ENCODE measurements at regions not wholly inside any gene's neighbourhood (a gene's known extent, or its start where the extent isn't known, plus 50 kb on each side); places are given as distances from the start of the nearest gene placed in this dataset.

DNA sequence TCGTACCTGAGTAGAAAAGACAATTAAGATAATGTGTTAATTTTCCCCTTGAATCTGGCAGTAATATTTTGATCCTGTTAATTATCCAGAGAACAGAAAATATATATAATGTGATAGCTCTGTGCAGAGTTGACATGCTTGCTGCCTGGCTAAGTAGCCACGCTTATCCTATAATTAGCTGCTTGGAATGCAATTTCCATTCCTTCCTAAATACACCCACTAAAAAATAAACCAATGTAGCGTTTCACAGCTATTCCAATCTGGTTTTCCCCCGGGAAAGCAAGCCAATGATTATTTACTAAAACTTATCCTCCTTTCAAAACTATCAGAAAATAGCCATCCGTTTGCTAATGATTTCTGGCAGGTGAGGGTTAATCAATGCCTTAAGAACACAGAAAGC, 134.5 kb upstream of the IRX5 start:
- H3K9me3 ChIP-seq = no peaks in the 10 kb centered on the region
- no peaks in the 10 kb centered on the region for H3K27me3 ChIP-seq (ENCODE audit: insufficient read depth in 3 of 3, low read length in 2 of 3)
- WGBS, 3 donors = 58 to 67% (median 66%) methylated on average over 5 of the region's 5 CpGs
- ATAC-seq = no peak
- TF ChIP-seq, protein P1, sequence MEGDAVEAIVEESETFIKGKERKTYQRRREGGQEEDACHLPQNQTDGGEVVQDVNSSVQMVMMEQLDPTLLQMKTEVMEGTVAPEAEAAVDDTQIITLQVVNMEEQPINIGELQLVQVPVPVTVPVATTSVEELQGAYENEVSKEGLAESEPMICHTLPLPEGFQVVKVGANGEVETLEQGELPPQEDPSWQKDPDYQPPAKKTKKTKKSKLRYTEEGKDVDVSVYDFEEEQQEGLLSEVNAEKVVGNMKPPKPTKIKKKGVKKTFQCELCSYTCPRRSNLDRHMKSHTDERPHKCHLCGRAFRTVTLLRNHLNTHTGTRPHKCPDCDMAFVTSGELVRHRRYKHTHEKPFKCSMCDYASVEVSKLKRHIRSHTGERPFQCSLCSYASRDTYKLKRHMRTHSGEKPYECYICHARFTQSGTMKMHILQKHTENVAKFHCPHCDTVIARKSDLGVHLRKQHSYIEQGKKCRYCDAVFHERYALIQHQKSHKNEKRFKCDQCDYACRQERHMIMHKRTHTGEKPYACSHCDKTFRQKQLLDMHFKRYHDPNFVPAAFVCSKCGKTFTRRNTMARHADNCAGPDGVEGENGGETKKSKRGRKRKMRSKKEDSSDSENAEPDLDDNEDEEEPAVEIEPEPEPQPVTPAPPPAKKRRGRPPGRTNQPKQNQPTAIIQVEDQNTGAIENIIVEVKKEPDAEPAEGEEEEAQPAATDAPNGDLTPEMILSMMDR (IDR thresholded peaks at IDR 0.05) = no peak
- no peak overlapping the region for H3K27ac ChIP-seq
- no peaks in the 10 kb centered on the region for H3K36me3 ChIP-seq (ENCODE audit: insufficient read depth in 1 of 2, low read depth in 1 of 2)
- no peaks in the 10 kb centered on the region for H3K4me1 ChIP-seq
- DNase-seq = no peak
- intact Hi-C loops (cut with DNase I) = no loop called here
- H3K4me3 ChIP-seq = no peak overlapping the region

DNA sequence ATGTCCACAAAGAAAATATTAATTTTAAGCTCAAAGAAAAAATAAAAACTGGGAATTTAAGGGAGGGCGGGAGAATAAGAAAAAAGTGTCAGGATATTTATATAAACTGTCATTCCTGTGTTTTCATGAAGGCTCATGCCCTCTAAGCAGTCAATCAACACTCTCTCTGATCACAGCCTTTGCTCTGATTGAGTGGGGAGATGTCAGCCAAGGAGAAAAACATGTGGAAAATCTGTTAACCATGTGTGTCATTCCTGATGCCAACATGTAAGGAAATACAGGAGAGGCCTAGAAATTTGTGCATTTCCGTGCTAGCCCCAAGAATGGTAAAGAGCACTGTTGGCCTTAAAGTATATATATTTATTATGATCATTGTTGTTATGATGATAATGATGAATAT, 137.9 kb upstream of the IRX5 start:
- 63 to 72% (median 69%) methylated on average over 2 of the region's 2 CpGs for WGBS, 3 donors
- DNase-seq (no peak), ATAC-seq (no peak)
- TF ChIP-seq, protein P1 (IDR thresholded peaks at IDR 0.05) = no peak
- H3K4me1 ChIP-seq = no peaks in the 10 kb centered on the region
- H3K27ac ChIP-seq = no peak overlapping the region
- H3K4me3 ChIP-seq = no peak overlapping the region
- H3K9me3 ChIP-seq = peaks cover under 1% of the 10 kb centered on the region
- intact Hi-C loops (cut with DNase I) = no loop called here
- H3K27me3 ChIP-seq (ENCODE audit: insufficient read depth in 3 of 3, low read length in 2 of 3) = no peaks in the 10 kb centered on the region
- no peaks in the 10 kb centered on the region for H3K36me3 ChIP-seq (ENCODE audit: insufficient read depth in 1 of 2, low read depth in 1 of 2)

DNA sequence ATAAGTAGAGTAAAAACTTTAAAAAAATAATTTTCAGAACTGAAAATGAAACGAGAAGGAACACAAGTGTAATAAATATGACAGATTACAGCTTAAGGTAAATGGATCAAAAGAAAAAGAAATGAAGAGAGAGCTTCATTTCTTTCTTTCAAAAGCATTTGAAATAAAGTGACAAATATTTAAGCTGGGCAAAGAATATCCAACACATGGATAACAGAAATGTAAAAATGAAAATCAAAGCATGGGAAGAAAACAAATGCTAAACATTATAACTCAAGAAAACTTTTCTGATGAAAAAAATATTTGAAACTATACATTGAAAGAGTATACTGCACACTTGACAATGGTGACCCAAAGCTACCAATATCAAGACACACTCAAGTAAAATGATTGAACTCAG, 143.6 kb upstream of the IRX5 start:
- Histone ChIP-seq H3K4me1 (no peaks in the 10 kb centered on the region), H3K9me3 (peaks cover 6% of the 10 kb centered on the region), H3K27ac (no peak overlapping the region), H3K4me3 (no peak overlapping the region), H3K27me3 (ENCODE audit: insufficient read depth in 3 of 3, low read length in 2 of 3) (no peaks in the 10 kb centered on the region), H3K36me3 (ENCODE audit: insufficient read depth in 1 of 2, low read depth in 1 of 2) (no peaks in the 10 kb centered on the region)
- 81% methylated on average over 1 of the region's 1 CpG for WGBS, 3 donors
- TF ChIP-seq, protein P1 (IDR thresholded peaks at IDR 0.05) = no peak
- DNase-seq (no peak), ATAC-seq (no peak)
- intact Hi-C loops (cut with DNase I) = no loop called here

DNA sequence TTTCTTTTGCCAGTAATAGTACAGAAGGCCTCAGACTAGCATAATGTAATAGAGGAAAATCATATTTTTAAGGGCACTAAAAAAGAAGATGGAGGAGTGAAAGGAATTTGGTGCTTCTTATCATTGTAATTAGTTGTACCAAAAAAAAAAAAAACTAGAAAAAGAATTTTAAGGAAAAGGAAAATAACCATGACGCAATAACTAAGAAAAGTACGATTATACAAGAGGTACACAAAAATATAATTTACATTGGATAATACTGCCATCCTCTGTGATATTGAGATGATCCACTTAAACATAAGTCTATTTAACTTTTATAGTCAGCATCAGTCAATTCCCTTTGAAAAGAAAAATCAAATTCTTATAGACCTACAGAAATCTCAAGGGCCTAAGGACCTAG, 146.7 kb upstream of the IRX5 start:
- Histone ChIP-seq H3K4me1 (no peaks in the 10 kb centered on the region), H3K27ac (no peak overlapping the region), H3K9me3 (peaks cover 6% of the 10 kb centered on the region), H3K36me3 (ENCODE audit: insufficient read depth in 1 of 2, low read depth in 1 of 2) (no peaks in the 10 kb centered on the region), H3K27me3 (ENCODE audit: insufficient read depth in 3 of 3, low read length in 2 of 3) (no peaks in the 10 kb centered on the region), H3K4me3 (no peak overlapping the region)
- ATAC-seq (no peak), DNase-seq (no peak)
- TF ChIP-seq, protein P1 (IDR thresholded peaks at IDR 0.05) = no peak
- intact Hi-C loops (cut with DNase I) = no loop called here
- WGBS, 3 donors = 92 to 98% (median 93%) methylated on average over 2 of the region's 2 CpGs

DNA sequence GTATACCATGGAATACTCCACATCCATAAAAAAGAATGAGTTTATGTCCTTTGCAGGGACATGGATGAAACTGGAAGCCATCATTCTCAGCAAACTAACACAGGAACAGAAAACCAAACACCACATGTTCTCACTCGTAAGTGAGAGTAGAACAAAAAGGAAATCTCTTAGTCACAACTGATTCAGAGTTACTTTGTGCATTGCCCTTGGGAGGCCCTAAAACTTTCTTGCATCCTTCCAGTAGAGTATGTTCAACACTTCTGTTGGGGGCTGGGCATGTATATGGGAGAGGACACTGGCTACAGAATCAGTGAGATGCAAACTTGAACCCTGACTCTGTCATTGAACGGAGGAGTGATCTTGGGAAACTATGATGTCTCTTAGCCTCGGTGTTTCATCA, 147.4 kb upstream of the IRX5 start:
- DNase-seq (no peak), ATAC-seq (no peak)
- WGBS, 3 donors = 84 to 88% (median 85%) methylated on average over 3 of the region's 3 CpGs
- no peaks in the 10 kb centered on the region for H3K27me3 ChIP-seq (ENCODE audit: insufficient read depth in 3 of 3, low read length in 2 of 3)
- intact Hi-C loops (cut with DNase I) = no loop called here
- TF ChIP-seq, protein P1 (IDR thresholded peaks at IDR 0.05) = no peak
- H3K4me3 ChIP-seq = no peak overlapping the region
- H3K27ac ChIP-seq = no peak overlapping the region
- H3K4me1 ChIP-seq = no peaks in the 10 kb centered on the region
- peaks cover 6% of the 10 kb centered on the region for H3K9me3 ChIP-seq
- no peaks in the 10 kb centered on the region for H3K36me3 ChIP-seq (ENCODE audit: insufficient read depth in 1 of 2, low read depth in 1 of 2)

Data from psoas muscle (tissue), 7 donors.